GM19438 (cell line): ENCODE measurements at regions not wholly inside any gene's neighbourhood (a gene's known extent, or its start where the extent isn't known, plus 50 kb on each side); places are given as distances from the start of the nearest gene placed in this dataset.

Experiments
- ATAC-seq: cut with Tn5 transposase; IDR thresholded peaks from one replicate; pipeline ENCODE4 v1.9.1; 2021; ENCODE audit warnings: low read depth; ENCODE audit not compliant: unreplicated experiment

DNA sequence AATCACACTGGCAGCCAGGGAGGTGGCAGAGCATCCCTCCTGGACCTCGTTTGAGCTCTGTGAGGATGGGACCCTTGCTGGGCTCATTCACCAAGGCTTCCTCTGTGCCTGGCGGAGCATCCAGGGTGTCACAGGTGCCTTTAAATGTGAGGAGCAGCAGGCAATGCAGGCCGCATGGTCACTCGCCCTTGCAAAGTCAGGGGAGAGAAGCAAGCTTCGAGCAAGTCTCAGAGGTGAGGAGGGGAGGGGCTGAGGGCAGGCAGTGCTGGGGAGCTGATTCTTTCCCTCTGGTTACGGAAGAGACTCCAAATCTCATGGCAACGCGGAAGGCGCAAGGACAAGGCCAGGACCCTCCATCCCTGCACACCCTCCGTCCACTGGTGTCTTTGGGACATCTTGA is 182.7 kb upstream of the PMEPA1 start:
- no peak for ATAC-seq

DNA sequence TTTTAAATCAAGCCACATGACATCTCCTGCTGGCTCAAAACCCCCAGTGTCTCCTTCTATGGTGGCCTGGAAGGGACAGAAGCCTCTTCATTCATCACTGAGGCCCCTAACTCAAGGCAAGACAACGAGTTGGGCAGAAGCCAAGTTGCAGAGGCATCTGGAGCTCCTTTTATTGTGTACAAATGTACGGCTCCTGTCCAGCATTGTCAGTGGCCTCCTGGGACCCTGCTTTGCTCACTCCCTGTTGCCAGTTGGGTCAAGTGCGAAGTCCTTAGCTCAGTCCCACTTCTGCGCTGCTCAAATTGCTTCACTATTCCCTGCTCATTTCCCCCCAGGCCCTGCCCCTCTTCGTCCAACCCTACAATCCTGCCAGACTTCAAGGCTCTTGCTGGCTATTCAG is 181.2 kb upstream of the PMEPA1 start:
- ATAC-seq, result no peak

DNA sequence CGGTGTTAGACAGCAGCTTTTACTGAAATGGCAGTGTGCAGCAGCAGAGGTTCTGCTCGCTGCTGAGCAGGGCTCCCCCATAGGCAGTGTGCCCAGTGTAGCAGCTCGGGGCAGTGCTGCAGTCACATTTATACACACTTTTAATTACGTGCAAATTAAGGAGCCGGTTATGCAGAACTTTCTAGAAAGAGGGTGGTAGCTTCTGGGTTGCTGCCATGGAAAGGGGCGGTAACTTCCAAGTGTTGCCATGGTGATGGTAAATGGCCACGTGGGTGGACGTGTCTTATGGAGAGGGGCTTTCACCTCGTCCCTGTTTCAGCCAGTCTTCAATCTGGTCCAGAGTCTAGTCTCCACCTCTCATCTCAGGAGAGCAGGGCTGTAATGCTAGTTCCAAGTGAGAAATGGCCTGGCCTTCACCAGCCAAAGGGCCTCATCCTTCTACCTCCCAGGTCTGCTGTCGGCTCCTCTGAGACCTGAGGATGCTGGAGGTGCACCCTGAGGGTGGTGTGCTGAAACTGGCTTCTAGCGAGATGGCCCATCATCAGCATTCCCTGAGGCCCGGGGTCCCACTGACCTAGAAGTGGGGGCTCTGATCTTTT is 180.5 kb upstream of the PMEPA1 start:
- no peak for ATAC-seq

DNA sequence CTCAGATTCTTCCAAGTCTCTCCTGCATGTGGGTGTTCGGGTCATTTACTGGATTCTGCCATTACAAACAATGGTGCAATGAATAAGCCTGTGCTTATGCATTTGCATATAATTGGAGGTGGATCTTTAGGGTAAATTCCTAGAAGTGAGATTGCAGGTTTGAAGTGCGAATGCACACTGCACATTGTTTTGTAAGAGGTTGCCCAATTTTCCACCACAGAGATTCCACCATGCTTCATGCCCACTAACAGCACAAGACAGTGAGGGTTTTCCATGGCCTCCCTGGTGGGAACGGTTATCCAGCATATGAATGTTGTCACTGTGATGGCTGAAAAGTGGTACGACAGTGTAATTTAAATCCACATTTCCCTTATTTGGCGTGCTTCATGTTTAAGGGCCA is 178.8 kb upstream of the PMEPA1 start:
- ATAC-seq, result no peak

DNA sequence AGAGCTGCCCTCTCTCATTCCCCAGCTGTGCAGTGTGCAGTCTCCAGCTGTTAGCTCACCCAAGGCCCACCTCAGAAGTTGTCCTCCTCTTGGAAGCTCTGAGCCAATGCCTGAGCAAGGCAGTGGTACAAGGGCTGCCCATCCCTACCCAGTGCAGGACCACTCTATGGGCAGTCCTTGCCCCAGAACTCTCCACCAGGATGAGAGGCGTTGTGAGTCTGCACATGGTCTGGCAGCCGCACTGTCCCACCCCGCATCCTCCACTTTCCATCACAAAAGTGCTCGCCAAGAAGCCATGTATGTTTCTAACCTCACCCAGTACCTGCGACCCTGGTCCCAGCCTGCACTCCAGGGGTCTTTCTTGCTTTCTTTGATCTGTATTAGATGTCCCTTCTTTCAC is 175.1 kb upstream of the PMEPA1 start:
- no peak for ATAC-seq

DNA sequence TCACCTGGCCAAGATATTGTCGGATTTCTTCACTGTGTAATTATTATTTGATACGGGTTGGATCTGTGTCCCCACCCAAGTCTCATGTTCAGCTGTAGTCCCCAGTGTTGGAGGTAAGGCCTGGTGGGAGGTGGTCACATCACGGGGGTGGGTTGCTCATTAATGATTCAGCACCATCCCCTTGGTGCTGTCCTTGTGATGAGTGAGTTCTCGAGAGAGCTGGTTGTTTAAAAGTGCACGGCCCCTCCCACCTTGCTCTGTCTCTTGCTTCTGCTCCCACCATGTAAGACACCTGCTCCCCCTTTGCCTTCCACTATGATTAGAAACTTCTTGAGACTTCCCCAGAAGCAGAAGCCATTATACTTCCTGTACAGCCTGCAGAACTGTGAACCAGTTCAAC is 173.9 kb upstream of the PMEPA1 start:
- no peak for ATAC-seq

DNA sequence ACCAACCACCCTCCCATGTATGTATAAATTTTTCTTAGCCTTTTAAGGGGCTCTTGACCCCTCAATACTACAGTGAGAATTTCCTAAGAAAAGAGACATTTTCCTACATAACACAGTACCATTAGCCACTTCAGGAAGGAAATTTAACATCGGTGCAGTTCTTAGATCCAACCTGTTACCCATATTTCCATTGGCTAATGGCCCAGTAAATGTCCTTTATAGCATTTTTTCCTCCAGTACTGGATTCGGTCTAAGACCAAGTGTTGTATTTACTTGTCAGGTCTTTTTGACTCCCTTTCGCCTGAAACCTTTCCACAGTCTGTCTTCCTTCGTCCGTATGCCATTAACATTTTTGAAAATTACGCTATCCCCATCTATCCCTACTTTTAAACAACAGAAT is 173.4 kb upstream of the PMEPA1 start:
- no peak for ATAC-seq

DNA sequence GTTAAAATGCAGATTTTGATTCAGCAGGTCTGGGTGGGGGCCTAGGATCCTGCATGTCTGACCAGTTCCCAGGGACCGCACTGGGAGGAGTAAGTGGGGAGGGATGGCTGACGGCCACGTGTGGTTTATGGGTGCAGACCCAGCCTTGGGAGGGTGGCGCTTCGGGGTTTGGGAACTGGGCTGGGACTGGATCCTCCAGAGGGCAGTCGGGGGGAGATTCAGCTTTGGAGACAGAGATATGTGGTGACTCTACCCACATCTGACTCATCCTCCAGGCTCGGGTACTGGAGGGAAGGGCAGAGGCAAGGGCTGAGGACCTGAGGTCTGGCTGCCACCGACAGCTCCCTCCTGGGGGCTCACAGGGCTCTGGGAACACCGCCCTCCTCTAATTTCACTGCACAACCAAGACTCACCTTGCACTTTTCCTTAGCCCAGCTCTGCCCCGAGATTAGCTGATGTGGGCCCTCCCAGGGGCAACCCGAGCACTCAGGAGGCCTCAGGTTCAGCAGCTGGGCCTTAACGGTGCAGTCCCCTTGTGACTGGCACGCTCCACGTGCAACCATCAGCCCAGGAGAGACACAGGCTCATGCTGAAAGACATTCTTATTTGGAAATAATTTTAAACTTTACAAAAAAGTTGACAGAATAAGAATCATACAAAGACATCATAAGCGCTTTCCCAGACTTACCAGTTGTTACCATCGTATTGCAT is 172.8 kb upstream of the PMEPA1 start:
- ATAC-seq, result no peak

DNA sequence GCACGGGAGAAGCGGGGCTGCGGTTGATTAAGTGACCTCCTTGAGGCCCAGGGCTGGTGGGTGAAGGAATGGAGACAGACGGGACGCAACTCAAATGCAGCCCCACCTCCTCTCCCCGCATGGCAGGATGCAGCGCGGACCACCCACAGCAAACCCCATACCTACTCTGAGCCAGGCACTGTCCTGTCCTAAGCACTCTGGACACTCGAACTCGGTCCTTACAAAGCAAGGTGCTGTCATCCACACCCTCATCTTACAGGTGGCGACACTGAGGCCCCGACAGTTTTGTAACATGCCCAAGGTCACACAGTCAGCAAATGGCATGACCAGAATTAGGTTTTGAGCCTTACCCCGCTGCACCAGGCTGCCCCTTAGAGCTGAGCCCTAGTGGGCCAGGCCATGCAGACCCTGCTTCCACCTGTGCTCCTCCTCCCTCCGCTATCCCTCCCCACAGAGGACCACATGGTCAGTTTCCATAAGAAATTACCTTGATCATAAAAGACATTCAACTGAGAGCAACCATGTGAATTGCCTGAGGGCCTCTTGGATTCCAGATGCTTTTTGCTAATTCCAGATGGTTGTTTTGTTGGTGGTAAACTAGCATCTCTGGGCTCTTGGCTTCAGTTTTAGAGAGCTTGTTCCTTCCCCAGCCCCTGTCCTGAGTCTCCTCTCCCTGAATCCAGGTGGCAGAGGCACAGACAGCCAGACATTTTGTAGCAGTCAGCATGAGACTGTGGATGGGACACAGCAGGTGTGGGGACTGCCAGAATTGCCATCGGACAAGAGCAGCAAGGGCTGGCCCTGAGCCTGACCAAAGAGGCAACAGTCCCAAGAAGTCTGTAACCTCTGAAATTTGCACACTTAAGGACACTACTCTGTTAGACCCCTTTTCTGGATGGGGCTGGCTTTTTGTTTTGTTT is 171.9 kb upstream of the PMEPA1 start:
- ATAC-seq, result no peak

DNA sequence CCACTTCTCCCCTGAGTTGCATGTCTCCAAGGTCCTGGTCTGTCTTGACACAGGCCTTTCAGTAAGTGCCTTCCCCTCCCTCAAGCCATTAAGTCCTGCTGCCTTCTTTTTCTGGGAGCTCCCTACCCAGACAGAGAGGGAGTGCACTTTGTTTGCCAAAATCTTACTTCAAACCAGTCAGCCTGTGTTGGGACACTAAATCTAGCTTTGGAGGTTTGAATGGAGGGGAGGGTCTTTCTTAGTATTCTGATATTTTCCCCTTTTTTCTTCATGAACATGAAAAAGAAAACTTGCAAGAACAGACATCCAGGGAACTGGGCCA is 170.7 kb upstream of the PMEPA1 start:
- no peak for ATAC-seq

DNA sequence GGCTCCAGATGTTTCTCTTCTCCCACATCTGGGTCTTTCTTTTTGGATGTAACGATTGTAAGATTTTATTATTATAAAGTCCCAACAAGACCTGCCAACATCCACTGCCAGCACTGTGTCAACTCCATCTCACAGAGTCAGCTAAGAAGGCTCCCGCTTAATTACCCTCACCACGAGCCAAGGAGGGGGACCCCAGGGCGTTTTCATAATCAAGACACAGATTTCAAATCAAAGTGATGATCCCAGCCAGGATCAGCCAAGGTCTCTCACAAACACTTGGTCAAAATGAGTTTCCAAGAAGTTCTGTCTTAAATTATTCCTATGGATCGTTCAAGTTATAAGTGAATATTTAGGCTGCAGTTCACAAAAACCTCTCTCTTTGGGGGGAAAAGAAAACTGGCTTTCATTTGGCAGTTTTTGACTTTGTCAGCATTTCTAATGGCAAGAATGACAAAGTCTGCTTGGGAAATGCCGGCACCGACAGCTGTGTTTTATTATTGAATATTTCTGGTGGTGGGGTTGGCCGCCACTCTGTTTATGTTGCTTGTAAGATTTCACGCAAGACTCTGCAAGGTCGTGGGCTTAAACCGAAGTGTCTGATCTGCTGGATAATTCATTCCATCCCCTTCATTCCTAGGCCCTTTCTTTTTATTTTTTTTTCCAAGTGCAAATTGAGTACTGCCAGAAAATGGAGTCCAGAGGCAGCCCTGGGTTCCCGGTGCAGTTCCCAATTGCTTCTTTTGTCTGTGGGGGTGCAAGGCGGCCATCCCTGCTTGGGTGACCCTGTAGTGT is 170.2 kb upstream of the PMEPA1 start:
- ATAC-seq, result no peak

DNA sequence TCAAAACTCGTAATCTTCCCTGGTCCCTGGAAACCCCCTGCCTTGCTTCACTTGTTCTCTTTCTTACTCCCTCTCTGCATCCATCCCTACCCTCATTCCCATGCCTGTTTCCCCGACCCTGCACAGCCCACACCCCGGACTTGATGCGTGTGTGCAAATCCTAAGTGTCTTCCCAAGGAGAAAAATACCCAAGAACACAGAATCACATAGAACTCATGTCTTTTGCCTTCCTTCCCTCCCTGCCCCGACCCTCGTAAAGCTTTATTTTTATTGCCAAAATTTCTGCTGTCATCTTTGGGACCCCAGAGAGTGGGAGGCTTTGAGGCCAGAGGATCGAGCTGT is 169.6 kb upstream of the PMEPA1 start:
- no peak for ATAC-seq

DNA sequence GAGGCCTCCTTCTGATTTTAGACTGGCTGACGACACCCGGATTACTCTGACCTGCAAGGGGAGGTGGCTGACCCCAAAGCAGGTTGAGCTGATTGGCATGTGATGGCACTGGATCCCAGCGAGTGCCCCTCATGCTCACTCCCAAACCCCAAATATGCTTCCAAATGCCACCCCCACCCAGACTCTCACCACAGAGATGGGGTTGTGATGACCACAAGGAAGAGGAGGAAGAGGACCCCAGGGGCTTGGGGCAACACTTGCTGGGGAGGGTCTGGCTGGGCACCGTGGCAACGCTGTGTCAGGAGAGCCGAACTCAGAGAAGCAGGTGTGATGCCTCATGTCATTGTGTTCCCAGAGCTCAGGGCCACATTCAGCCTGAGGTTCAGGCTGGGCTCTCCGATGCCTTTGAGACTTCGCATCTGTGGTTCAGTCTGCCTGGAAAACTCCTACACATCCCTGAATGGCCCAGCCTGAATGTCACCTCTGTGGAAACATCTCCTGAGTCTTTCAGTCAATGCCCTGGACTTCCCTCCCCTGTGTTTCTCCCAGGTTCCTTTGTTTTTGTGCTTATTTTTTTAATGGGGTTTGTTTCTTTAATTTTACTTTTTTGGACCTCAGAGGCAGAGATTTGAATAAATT is 169.1 kb upstream of the PMEPA1 start:
- ATAC-seq, result no peak

DNA sequence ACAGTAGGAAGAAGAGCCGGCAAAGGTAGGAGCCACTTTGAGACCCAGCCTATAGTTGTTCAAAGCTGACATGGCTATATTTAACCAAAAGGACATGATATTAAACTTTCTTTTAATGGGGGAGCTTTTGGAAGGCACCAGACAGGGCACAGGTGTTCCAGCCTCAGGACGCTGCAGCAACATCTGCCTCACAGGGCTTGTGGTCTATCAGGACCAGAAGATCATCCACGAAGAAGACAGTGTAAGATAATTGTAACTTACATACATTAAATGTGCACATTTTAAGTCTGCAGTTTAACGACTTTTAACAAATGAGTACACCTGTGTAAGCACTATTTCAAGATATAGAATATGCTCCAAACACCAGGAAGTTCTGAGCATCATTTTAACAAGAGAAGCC is 168.2 kb upstream of the PMEPA1 start:
- ATAC-seq, result no peak

DNA sequence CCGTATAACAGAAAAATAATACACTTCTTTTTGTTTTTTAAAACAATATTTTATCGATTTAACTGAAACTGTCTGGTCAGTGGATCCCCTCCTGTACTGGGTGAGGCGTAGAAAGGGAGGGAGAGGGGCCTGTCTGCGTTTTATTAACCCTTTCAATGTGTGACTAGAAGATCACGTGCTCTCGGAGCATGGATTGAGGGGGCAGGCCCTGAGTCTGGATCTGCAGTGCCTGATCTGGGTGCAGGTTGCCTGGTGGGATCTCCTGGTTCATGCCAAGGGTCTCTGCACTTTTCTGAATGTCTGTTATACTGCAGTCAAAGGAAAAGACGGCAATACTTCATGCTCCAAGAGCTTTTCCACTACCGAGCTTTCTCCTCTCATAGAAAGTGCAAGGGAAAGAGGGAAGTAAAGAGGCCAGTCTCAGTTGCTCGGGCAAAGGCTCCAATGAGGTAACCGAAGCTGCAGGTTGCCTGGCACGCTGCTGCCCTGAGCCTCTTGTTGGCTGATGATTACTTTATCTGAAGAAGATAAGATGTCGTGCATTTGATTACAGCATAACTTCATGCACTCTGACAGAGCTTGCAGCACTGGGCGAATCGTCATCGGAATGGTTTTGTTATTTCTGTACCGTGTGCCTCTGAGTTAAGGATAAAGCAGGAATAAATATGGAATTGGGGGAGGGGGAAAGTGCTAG is 167.5 kb upstream of the PMEPA1 start:
- ATAC-seq, result no peak

DNA sequence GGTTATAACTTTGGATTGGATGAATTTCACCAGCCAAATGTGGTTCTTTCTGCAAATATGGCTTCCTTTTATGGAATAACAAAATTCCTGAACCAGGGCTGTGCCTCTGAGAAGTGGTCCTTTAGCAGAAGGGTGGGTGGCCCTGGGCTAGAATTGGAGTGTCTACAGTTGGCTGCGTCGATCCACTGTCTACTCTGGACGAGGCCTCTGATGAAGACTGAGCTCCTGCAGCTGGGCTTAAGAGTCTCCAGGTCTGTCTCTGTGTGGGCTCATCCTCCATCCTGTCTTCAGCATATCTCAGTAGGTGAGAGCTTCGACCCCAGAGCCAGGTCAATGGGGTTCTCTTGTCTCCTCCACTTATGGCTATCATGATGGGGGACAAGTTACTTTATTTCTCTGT is 166.3 kb upstream of the PMEPA1 start:
- no peak for ATAC-seq

DNA sequence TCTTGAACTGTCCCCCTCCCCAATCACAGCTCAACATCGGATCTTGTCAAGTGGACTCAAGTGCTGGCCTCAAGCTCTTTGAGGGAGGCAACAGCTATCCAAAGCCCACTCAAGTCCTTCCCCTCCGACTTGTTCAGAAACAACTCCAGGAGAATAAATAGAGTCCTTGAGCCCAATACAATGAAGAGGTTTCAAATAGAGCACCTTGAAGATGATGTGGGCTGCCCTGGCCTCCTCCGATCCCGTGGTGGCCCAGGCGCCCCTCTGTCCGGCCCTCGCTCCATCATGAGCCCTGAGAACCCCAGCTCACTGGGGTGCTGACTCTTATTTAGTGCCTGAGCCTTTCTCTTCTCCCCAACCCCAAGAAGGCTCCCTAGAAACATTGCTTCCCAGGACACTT is 164.3 kb upstream of the PMEPA1 start:
- no peak for ATAC-seq

DNA sequence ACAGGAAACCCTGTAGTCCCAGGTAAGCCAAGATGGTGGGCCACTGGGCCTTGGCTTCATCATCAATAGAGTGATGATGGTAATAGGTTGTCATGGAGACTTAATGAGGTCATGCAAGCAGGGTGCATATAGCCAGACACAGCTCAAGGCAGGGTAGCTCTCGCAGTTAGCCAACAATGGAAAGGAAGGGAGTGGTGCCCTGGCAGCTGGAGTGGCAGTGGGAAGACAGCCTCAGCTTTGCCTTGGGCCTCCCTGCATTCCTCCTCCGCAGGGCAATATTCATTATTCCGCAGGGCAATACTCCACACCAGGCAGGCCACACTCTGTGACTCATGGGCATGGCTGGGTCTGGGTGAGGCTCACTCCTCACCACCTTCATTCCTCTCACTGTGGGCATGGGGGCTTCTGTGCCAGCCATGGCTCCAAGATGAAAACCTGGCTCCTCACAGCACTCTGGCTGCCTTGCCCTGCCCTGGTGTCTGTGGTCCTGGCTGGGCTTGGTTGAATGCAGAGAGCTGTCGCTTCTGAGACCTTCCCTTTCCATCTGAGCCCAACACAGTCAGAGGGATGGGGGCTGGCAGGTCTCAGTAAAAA is 163.1 kb upstream of the PMEPA1 start:
- ATAC-seq, result no peak

DNA sequence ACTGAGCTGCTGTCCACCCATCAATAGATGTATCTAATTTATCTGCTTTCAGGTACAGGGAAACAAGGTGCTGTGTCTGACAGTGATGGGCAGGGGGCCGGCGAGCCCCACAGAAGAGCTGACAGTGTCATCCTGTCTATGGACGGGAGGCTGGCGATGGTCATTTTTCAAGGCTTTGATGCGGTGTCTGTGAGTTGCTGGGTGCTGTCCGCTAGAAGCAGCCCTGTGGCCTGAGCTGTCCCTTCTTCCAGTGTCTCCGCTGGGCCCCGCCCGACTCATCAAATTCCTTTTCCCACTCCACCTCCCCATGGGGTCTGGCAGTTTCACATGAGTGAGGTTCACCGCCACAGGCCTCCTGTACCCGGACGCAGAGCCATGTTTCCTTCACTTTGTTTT is 161.4 kb upstream of the PMEPA1 start:
- no peak for ATAC-seq
